Bronchial epithelial cell (primary cell): ENCODE measurements at regions not wholly inside any gene's neighbourhood (a gene's known extent, or its start where the extent isn't known, plus 50 kb on each side); places are given as distances from the start of the nearest gene placed in this dataset.

Source experiments
- DNase-seq: peaks from one replicate; pipeline ENCODE4 v3.0.0-alpha.2; 2010; ENCODE audit warnings: low read depth
- FAIRE-seq: peaks from 2 replicates; lab custom pipeline; 2011; peaks lifted over from hg19 to GRCh38; lab: Jason Lieb, UNC
- H3K27me3 ChIP-seq: 2 replicates; pipeline ENCODE4 v1.5.1; 2011; ENCODE audit warnings: low read length; ENCODE audit not compliant: control insufficient read depth, insufficient read depth
- H3K36me3 ChIP-seq: 2 replicates; pipeline ENCODE4 v1.5.1; 2011; ENCODE audit warnings: low read length; ENCODE audit not compliant: control insufficient read depth, insufficient read depth
- H3K4me3 ChIP-seq: 2 replicates; pipeline ENCODE4 v1.5.1; 2011; ENCODE audit warnings: mild to moderate bottlenecking, low read depth, low read length, control low read depth
- TF ChIP-seq, protein P1 (sequence below): IDR thresholded peaks from 2 replicates; pipeline ENCODE4 v1.5.1; 2011; ENCODE audit warnings: mild to moderate bottlenecking, moderate library complexity, low read length, control low read depth, inconsistent platforms; ENCODE audit not compliant: insufficient read depth, severe bottlenecking

DNA sequence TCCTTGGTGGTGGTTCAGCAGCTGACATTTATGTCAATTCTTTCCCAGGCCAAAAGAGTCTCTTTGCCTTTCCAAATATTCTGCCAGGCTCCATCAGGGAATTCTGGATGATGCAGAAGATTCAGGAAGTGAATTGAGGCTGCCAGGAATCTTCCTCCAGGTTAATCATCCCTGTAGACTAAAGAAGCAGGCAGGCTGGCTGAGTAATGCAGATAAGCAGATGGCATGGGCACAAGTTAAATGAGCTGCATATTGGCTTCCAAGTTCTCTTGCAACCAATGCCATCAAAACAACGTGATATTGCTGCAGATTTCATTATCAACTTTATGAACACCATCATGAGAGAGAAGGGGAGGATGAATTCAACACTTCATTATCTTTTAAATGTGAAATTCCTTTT is 324.5 kb downstream of the KCNN2 start:
- no peak for FAIRE-seq
- no peaks in the 10 kb centered on the region for H3K27me3 ChIP-seq
- H3K4me3 ChIP-seq, result no peak overlapping the region
- H3K36me3 ChIP-seq, result no peaks in the 10 kb centered on the region
- DNase-seq, result no peak
- TF ChIP-seq, protein P1, sequence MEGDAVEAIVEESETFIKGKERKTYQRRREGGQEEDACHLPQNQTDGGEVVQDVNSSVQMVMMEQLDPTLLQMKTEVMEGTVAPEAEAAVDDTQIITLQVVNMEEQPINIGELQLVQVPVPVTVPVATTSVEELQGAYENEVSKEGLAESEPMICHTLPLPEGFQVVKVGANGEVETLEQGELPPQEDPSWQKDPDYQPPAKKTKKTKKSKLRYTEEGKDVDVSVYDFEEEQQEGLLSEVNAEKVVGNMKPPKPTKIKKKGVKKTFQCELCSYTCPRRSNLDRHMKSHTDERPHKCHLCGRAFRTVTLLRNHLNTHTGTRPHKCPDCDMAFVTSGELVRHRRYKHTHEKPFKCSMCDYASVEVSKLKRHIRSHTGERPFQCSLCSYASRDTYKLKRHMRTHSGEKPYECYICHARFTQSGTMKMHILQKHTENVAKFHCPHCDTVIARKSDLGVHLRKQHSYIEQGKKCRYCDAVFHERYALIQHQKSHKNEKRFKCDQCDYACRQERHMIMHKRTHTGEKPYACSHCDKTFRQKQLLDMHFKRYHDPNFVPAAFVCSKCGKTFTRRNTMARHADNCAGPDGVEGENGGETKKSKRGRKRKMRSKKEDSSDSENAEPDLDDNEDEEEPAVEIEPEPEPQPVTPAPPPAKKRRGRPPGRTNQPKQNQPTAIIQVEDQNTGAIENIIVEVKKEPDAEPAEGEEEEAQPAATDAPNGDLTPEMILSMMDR, result no peak

DNA sequence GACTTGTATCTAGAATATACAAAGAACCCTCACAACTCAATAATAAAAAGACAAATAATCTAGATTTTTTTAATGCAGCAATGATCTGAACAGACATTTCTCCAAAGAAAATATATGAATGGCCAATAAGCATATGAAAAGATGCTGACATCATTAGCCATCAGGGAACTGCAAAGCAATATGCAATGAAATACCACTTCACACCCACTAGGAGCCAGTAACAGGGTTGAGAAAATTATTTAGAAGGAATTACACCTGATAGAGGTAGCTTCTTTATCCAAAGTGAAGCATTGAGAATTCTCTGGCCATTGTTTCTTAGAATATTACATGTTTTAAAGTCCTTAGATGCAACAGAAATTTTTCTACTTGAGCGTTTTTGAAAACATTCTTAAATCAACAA is 316.9 kb downstream of the KCNN2 start:
- Histone ChIP-seq H3K36me3 (no peaks in the 10 kb centered on the region), H3K27me3 (no peaks in the 10 kb centered on the region), H3K4me3 (no peak overlapping the region)
- FAIRE-seq (no peak), DNase-seq (no peak)
- TF ChIP-seq, protein P1, result no peak

GRCh38 chr5:114665551-114665950 is 303.7 kb downstream of the KCNN2 start:
- Histone ChIP-seq H3K36me3 (no peaks in the 10 kb centered on the region), H3K27me3 (no peaks in the 10 kb centered on the region), H3K4me3 (no peak overlapping the region)
- TF ChIP-seq, protein P1, result no peak
- DNase-seq (no peak), FAIRE-seq (no peak)

DNA sequence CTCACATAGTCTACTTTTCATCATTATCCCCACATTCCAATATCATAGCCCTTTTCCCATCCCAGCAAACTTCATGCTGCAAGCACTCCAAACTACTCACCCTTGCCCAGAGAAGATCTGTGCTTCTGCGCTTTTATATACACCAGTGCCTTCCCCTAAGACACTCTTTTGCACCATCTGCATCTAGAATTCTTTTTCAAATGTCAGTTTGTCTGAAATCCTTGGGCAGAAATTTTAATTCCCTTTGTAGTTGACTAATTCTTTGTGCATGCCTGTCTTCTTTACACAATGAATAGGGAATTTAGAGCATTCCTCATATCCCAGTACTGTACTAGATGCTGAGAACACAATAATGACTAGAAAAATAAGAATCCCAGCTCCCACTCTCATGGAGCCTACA is 298.9 kb downstream of the KCNN2 start:
- TF ChIP-seq, protein P1, result no peak
- FAIRE-seq (no peak), DNase-seq (no peak)
- H3K4me3 ChIP-seq, result no peak overlapping the region
- H3K27me3 ChIP-seq, result no peaks in the 10 kb centered on the region
- H3K36me3 ChIP-seq, result no peaks in the 10 kb centered on the region

- H3K27me3 ChIP-seq, result no peaks in the 10 kb centered on the region
- TF ChIP-seq, protein P1, result no peak
- peak; percentile 0 for DNase-seq
- no peaks in the 10 kb centered on the region for H3K36me3 ChIP-seq
- H3K4me3 ChIP-seq, result no peak overlapping the region
- no peak for FAIRE-seq
These were observed 296.3 kb downstream of the KCNN2 start for GRCh38 chr5:114658194-114658593.
